OCI-LY1 (cell line): ENCODE measurements at regions not wholly inside any gene's neighbourhood (a gene's known extent, or its start where the extent isn't known, plus 50 kb on each side); places are given as distances from the start of the nearest gene placed in this dataset.

Experiments used
- H2AFZ ChIP-seq: fragments of 200-600 bp; sonication (generic), shearing (Covaris generic); 2 replicates; pipeline ENCODE4 v1.6.0; 2014; ENCODE audit warnings: antibody characterized with exemption, mild to moderate bottlenecking, low read length
- H3F3A ChIP-seq: fragments of 200-600 bp; sonication (generic), shearing (Covaris generic); 2 replicates; pipeline ENCODE4 v1.6.0; 2014; ENCODE audit warnings: mild to moderate bottlenecking, antibody characterized with exemption, low read length, moderate library complexity; ENCODE audit not compliant: insufficient read depth
- H3K27ac ChIP-seq: fragments of 200-600 bp; sonication (generic); 2 replicates; pipeline ENCODE4 v1.5.1; 2014; ENCODE audit warnings: low read length, mixed run types, mild to moderate bottlenecking, low read depth; ENCODE audit not compliant: poor library complexity, severe bottlenecking
- H3K27me3 ChIP-seq: fragments of 200-600 bp; sonication (generic); 2 replicates; pipeline ENCODE4 v1.6.0; 2014; ENCODE audit warnings: antibody characterized with exemption, mild to moderate bottlenecking, low read length, moderate library complexity; ENCODE audit not compliant: insufficient read depth
- H3K36me3 ChIP-seq: fragments of 200-600 bp; sonication (generic); 2 replicates; pipeline ENCODE4 v1.6.1; 2014; ENCODE audit warnings: mild to moderate bottlenecking, antibody characterized with exemption, low read length, moderate library complexity, mixed read lengths; ENCODE audit not compliant: insufficient read depth
- H3K4me1 ChIP-seq: fragments of 200-600 bp; sonication (generic); 2 replicates; pipeline ENCODE4 v1.5.1; 2014; ENCODE audit warnings: mild to moderate bottlenecking, low read length, moderate library complexity; ENCODE audit not compliant: insufficient read depth, severe bottlenecking
- H3K4me2 ChIP-seq: fragments of 200-600 bp; sonication (generic), shearing (Covaris generic); 2 replicates; pipeline ENCODE4 v1.6.1; 2014; ENCODE audit warnings: low read length
- H3K4me3 ChIP-seq: fragments of 200-600 bp; sonication (generic); 2 replicates; pipeline ENCODE4 v1.5.1; 2014; ENCODE audit warnings: low read length, low read depth, mild to moderate bottlenecking, mixed read lengths; ENCODE audit not compliant: poor library complexity, severe bottlenecking
- H3K79me2 ChIP-seq: fragments of 200-600 bp; shearing (Covaris generic); 2 replicates; pipeline ENCODE4 v1.6.1; 2016; ENCODE audit warnings: mixed run types, low read length, mixed read lengths; ENCODE audit not compliant: insufficient read depth
- H3K9ac ChIP-seq: fragments of 200-600 bp; sonication (generic), shearing (Covaris generic); 2 replicates; pipeline ENCODE4 v1.6.1; 2014; ENCODE audit warnings: mild to moderate bottlenecking, low read length, mixed read lengths
- H3K9me2 ChIP-seq: fragments of 200-600 bp; sonication (generic), shearing (Covaris generic); 2 replicates; pipeline ENCODE4 v1.6.1; 2014; ENCODE audit warnings: low read depth, mild to moderate bottlenecking, low read length, mixed read lengths
- H3K9me3 ChIP-seq: fragments of 200-600 bp; shearing (Covaris generic); 2 replicates; pipeline ENCODE4 v1.6.1; 2014; ENCODE audit warnings: low read length, mixed read lengths
- H4K20me1 ChIP-seq: fragments of 200-600 bp; sonication (generic), shearing (Covaris generic); 2 replicates; pipeline ENCODE4 v1.6.0; 2016; ENCODE audit warnings: mild to moderate bottlenecking, low read length; ENCODE audit not compliant: insufficient read depth
- EZH2 ChIP-seq: fragments of 200-600 bp; sonication (generic), shearing (Covaris generic); IDR thresholded peaks from 2 replicates; pipeline ENCODE4 v1.8.0; 2017; ENCODE audit warnings: borderline replicate concordance, mixed run types, mild to moderate bottlenecking, antibody characterized with exemption, low read length, moderate library complexity, mixed read lengths
- TF ChIP-seq, protein P1 (sequence below): fragments of 200-600 bp; sonication (generic), shearing (Covaris generic); IDR thresholded peaks from 2 replicates; pipeline ENCODE4 v1.5.1; 2017; ENCODE audit warnings: mild to moderate bottlenecking, antibody characterized with exemption, low read length, moderate library complexity, mixed read lengths

GRCh38 chr11:95684170-95684569 lies 105.4 kb downstream of the FAM76B start:
- TF ChIP-seq EZH2: no peak
- TF ChIP-seq, protein P1, sequence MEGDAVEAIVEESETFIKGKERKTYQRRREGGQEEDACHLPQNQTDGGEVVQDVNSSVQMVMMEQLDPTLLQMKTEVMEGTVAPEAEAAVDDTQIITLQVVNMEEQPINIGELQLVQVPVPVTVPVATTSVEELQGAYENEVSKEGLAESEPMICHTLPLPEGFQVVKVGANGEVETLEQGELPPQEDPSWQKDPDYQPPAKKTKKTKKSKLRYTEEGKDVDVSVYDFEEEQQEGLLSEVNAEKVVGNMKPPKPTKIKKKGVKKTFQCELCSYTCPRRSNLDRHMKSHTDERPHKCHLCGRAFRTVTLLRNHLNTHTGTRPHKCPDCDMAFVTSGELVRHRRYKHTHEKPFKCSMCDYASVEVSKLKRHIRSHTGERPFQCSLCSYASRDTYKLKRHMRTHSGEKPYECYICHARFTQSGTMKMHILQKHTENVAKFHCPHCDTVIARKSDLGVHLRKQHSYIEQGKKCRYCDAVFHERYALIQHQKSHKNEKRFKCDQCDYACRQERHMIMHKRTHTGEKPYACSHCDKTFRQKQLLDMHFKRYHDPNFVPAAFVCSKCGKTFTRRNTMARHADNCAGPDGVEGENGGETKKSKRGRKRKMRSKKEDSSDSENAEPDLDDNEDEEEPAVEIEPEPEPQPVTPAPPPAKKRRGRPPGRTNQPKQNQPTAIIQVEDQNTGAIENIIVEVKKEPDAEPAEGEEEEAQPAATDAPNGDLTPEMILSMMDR: no peak
- Histone ChIP-seq H4K20me1 (no peaks in the 10 kb centered on the region), H3K4me1 (no peaks in the 10 kb centered on the region), H3K36me3 (no peaks in the 10 kb centered on the region), H3K9ac (no peak overlapping the region), H3F3A (no peaks in the 10 kb centered on the region), H3K4me3 (no peak overlapping the region), H3K79me2 (no peaks in the 10 kb centered on the region), H3K4me2 (no peak overlapping the region), H3K27me3 (no peaks in the 10 kb centered on the region), H3K9me3 (no peaks in the 10 kb centered on the region), H3K9me2 (no peaks in the 10 kb centered on the region), H3K27ac (no peak overlapping the region), H2AFZ (no peak overlapping the region)

GRCh38 chr11:95682552-95682951 lies 107.0 kb downstream of the FAM76B start:
- Histone ChIP-seq H3K4me2 (no peak overlapping the region), H3K79me2 (no peaks in the 10 kb centered on the region), H3K9ac (no peak overlapping the region), H3K4me1 (no peaks in the 10 kb centered on the region), H2AFZ (no peak overlapping the region), H3K4me3 (no peak overlapping the region), H3K27ac (no peak overlapping the region), H3K9me2 (no peaks in the 10 kb centered on the region), H3K27me3 (no peaks in the 10 kb centered on the region), H3K36me3 (no peaks in the 10 kb centered on the region), H4K20me1 (no peaks in the 10 kb centered on the region), H3K9me3 (no peaks in the 10 kb centered on the region), H3F3A (no peaks in the 10 kb centered on the region)
- TF ChIP-seq, protein P1: no peak
- no peak for TF ChIP-seq EZH2

GRCh38 chr11:95680169-95680929 lies 109.2 kb downstream of the FAM76B start:
- H3K9me3 ChIP-seq: no peaks in the 10 kb centered on the region
- TF ChIP-seq EZH2: no peak
- TF ChIP-seq, protein P1: no peak
- H3K9me2 ChIP-seq: no peaks in the 10 kb centered on the region
- H2AFZ ChIP-seq: no peak overlapping the region
- H3K4me1 ChIP-seq: no peaks in the 10 kb centered on the region
- H3F3A ChIP-seq: no peaks in the 10 kb centered on the region
- no peaks in the 10 kb centered on the region for H4K20me1 ChIP-seq
- no peaks in the 10 kb centered on the region for H3K27me3 ChIP-seq
- H3K9ac ChIP-seq: no peak overlapping the region
- no peaks in the 10 kb centered on the region for H3K79me2 ChIP-seq
- H3K4me2 ChIP-seq: no peak overlapping the region
- no peak overlapping the region for H3K27ac ChIP-seq
- H3K36me3 ChIP-seq: no peaks in the 10 kb centered on the region
- H3K4me3 ChIP-seq: no peak overlapping the region
